ENCODE measurements at regions not wholly inside any gene's neighbourhood (a gene's known extent, or its start where the extent isn't known, plus 50 kb on each side); places are given as distances from the start of the nearest gene placed in this dataset.
"Not testable (repeated sequence)": the region's sequence is repeated elsewhere in the genome, so short reads cannot be mapped to it uniquely, and the experiment has no call there.

DNA sequence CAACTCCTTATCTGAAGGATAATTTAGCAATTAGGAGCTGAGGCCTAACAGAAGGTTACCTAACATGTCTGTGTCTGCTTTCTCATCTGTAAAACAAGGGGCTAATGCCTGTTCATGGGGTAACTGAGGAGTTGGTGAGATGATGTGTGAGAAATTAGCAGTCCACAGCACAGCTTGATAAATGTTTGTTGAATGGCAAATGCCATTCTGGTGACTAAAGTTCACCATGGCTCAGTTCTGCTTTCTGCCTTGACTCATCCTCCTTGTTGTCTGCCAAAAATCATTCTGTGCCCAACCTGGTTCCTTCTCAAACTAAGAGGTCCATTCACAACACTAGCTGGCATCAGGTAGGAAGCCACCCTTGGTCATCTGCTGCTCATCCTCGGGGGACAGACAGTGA is 552.0 kb upstream of the KLF4 start:
- in situ Hi-C loops (cut with MboI; ENCODE audit: low sequenced_read_pairs): no loop called here

DNA sequence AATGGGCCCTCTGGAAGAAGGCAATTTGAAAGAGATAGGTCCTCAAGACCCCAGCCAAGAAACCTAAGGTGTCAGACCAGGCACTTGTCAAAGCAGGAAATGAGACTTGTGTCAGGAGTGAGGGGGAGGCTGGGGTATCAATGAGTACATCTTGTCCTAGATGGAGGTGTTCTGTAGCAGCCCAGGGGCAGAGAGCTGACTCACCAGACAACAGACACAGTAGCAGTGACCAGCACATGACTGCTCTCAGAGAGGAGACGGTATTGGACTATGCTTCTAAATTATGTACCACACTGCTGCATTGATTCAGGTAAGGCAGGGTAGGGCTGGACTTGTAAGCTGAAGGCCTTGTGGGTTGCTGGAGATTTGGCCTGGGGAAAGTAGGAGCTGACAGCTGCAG is 551.2 kb upstream of the KLF4 start:
- in situ Hi-C loops (cut with MboI; ENCODE audit: low sequenced_read_pairs): no loop called here

- in situ Hi-C loops (cut with MboI; ENCODE audit: low sequenced_read_pairs): no loop called here
Observed at GRCh38 chr9:108039493-108039892, 549.9 kb upstream of the KLF4 start.

GRCh38 chr9:108039012-108039411 is 549.4 kb upstream of the KLF4 start:
- in situ Hi-C loops (cut with MboI; ENCODE audit: low sequenced_read_pairs): no loop called here

DNA sequence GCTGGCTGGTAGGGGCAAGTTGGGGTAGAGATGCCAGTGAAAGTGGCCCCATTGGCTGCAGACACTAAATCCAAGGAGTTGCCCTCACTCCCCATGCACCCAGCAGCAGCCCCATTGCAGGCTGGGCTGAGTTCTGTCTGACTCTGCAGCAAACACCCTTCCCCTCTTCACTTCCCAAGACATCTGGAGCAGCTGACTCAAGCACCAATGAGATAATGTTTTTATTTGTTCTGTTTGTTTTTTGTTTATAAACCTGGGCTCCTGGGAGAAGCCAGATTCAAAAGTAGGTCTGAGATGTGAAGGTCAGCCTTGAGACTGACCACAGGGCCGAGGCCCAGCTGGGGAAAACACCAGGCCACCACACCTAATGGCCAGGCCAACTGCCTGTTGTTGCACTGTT is 545.9 kb upstream of the KLF4 start:
- in situ Hi-C loops (cut with MboI; ENCODE audit: low sequenced_read_pairs): no loop called here

DNA sequence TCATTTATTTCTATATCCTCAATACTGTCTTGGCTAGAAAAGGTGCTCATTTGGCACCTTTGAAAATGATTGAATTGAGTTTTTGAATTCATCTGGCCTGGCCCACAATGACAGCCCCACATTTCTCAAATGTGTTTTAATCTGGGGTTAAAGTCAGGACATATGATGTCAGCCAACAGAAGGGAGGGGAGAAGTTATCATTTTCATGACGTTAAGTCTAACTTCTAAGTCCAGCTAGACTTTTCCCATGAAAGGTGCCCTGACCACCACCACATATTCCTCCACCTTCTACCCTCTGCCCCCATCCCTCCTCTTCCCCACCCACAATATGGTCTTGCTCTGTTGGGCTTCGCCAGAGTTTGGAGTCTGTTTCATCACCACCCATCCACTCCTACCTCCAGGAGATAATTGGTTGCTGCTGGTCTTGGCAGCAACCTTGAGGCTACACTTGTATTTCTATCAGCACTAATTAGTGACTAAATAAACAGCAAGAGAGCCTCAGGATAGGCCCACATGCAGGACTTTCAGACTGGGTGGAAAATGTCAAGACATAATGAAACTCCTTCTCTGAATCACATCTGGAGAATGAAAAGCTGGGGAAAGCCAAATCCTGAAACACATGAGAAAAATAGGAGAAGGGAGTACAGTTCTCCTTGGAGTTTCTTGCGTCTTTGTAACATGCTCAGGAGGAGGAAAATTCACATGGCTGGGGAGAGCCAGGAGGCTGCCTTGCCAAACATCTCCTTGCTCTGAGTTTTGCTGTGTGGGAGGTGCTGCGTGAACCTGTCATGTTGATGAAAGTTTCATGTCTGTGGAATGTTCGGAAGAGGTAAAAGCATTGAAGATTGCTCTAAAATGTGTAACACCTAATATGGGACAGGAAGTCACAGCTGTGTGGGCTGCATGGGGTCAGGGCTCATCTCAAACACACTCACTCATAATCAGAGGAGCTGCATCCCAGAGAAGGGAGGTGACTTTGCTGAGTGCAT is 544.7 kb upstream of the KLF4 start:
- in situ Hi-C loops (cut with MboI; ENCODE audit: low sequenced_read_pairs): no loop called here

- in situ Hi-C loops (cut with MboI; ENCODE audit: low sequenced_read_pairs): not testable (repeated sequence)
Observed at GRCh38 chr9:108032079-108032478, 542.5 kb upstream of the KLF4 start.

GRCh38 chr9:108031221-108031620 is 541.7 kb upstream of the KLF4 start:
- in situ Hi-C loops (cut with MboI; ENCODE audit: low sequenced_read_pairs): not testable (repeated sequence)

DNA sequence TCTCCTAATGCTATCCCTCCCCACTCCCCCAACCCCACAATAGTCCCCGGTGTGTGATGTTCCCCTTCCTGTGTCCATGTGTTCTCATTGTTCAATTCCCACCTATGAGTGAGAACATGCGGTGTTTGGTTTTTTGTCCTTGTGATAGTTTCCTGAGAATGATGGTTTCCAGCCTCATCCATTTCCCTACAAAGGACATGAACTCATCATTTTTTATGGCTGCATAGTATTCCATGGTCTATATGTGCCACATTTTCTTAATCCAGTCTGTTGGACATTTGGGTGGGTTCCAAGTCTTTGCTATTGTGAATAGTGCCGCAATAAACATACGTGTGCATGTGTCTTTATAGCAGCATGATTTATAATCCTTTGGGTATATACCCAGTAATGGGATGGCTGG is 537.1 kb upstream of the KLF4 start:
- in situ Hi-C loops (cut with MboI; ENCODE audit: low sequenced_read_pairs): not testable (repeated sequence)

GRCh38 chr9:108024604-108025003 is 535.0 kb upstream of the KLF4 start:
- in situ Hi-C loops (cut with MboI; ENCODE audit: low sequenced_read_pairs): no loop called here

DNA sequence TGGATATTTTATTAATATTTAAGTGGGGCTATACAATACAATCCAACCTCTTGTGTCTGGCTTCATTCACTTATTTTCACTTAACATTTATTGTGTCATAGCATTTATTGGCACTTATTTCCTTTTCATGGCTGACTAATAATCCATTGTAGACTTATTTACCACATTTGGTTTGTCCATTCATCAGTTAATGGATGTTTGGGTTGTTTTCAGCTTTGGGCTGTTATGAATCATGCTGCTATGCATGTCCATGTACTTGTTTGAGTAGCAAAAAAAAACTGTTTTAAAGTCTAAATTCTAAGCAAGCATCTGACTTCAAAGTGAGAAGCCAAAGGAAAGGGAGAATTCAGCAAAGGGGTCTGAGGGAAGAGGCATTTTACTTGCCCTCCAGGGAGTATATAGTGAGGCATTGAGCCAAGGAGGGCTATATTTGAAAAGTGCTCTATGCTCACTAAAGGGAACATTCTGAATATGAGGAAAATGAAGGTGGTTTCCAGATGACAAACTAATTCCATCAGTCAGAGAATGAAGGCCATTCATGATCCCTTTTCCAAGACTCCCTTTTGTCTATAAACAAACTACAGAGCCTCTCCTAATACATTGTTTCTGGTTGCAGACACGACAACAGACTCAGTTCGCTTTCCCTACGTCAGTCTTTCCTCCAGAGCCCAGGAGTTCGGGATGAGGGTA is 532.8 kb upstream of the KLF4 start:
- in situ Hi-C loops (cut with MboI; ENCODE audit: low sequenced_read_pairs): no loop called here

DNA sequence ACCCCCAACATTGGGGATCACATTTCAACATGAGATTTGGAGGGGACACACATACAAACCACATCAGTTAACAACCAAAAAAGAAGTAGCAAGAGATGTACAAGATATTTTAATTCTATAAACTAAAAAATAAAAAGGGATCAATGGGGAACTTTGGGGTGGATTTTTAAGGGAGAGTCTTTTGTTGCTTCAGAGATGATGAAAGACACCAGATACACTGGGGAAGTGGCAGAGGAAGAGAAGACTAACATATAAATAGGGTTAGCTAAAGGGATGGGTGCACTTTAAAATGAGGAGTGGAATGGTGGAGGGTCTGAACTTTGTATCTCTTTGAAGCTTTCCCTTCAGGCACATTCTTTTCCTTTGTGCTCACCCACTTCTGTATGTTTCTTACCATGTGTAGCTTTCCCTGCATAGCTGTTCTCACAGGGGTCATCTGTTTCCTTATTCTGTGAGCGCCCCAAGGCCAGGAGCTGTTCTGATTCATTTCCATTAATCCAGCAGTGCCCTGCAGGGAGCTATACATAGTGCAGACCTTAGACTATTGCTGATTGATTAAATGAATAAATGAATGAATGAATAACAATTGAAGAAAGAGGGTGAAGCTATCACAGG is 531.6 kb upstream of the KLF4 start:
- in situ Hi-C loops (cut with MboI; ENCODE audit: low sequenced_read_pairs): no loop called here

GRCh38 chr9:108019821-108020220 is 530.3 kb upstream of the KLF4 start:
- in situ Hi-C loops (cut with MboI; ENCODE audit: low sequenced_read_pairs): no loop called here

- in situ Hi-C loops (cut with MboI; ENCODE audit: low sequenced_read_pairs): no loop called here
Observed at GRCh38 chr9:108017671-108018070, 528.1 kb upstream of the KLF4 start.

GRCh38 chr9:108016446-108016845 is 526.9 kb upstream of the KLF4 start:
- in situ Hi-C loops (cut with MboI; ENCODE audit: low sequenced_read_pairs): no loop called here

DNA sequence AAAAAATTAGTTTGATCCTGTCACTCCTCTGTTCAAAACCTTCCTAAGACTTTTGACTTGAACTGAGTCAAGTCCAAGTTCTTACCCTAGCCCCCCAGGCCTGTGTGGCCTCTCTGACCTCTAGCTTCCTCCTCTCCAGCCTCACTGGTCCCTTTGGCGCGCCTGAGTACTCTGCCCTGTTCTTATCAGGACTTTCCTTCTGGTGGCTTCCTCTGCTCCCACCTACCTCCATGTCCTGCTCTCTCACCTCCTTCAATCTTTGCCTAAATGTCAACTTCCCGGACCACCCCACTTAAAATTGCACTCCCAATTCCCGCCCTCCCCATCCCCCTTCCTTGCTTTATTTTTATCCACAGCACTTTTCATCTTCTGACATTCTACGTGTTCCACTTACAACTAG is 526.1 kb upstream of the KLF4 start:
- in situ Hi-C loops (cut with MboI; ENCODE audit: low sequenced_read_pairs): no loop called here

DNA sequence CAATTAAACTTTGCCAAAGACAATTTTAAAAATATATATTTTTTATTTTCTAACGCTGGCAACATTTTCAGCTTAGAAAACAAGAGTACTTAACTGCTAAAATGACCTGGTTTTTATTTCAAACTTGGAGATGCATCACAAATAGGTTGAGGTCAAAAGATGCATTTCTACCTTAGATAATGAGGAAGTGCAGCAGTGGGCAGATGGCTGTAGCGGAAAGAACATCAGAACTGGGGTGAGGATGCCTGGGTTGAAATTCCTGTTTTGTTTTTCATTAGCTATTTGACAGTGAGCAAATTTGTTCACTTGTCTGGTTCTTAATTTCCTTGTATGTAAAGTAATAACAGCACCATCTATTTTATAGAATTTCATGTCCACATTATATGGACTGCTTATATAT is 524.8 kb upstream of the KLF4 start:
- in situ Hi-C loops (cut with MboI; ENCODE audit: low sequenced_read_pairs): no loop called here

- in situ Hi-C loops (cut with MboI; ENCODE audit: low sequenced_read_pairs): no loop called here
Observed at GRCh38 chr9:108012886-108013665, 523.5 kb upstream of the KLF4 start.

GRCh38 chr9:108012405-108012804 is 522.8 kb upstream of the KLF4 start:
- in situ Hi-C loops (cut with MboI; ENCODE audit: low sequenced_read_pairs): no loop called here

GRCh38 chr9:108003526-108003925 is 514.0 kb upstream of the KLF4 start:
- in situ Hi-C loops (cut with MboI; ENCODE audit: low sequenced_read_pairs): no loop called here

DNA sequence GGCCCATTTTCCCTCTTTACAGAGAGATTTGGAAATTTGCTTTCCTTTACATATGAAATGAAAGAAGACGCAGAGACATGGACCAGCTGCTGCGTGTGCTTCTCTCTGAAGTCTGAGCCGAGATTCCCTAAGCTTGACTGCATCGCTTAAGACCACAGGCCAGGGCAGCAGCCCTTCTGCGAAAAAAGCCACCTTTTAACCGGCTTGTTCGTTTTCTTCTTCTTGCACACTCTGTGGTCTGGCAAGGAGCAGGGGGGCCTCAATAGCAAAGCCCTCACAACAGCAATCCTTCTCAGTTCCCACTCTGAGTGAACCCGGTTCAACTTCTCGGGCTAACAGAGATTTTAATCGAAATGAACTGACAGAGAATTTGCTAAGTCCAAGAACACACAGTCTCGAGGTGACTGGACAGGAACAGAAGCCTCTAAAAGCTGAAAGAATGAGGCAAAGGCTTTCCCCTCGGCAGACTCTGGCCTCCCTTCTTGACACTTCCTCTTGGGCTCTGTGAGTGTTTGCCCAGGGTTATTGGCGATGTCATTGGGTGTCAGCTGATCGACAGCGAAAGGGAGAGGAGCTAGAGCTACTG is 512.9 kb upstream of the KLF4 start:
- in situ Hi-C loops (cut with MboI; ENCODE audit: low sequenced_read_pairs): no loop called here
